Right lobe of liver (tissue), 6 donors: ENCODE measurements at regions not wholly inside any gene's neighbourhood (a gene's known extent, or its start where the extent isn't known, plus 50 kb on each side); places are given as distances from the start of the nearest gene placed in this dataset.

ENCODE experiments used
- ATAC-seq, 4 donors: fragments of 200-7000 bp; cut with Tn5 transposase; one replicate each; pipeline ENCODE4 v1.9.1; 2020; ENCODE audit warnings: mild to moderate bottlenecking in 4 of 4, moderate library complexity in 4 of 4
- DNase-seq, 3 donors: peaks; one replicate each; pipeline ENCODE4 v3.0.0-alpha.2; 2020
- H3K27ac ChIP-seq, 3 donors: fragments of 200-600 bp; one replicate each; pipeline ENCODE4 v1.8.0; 2022
- H3K27me3 ChIP-seq, 2 donors: fragments of 200-600 bp; one replicate each; pipeline ENCODE4 v1.8.0; 2022
- H3K36me3 ChIP-seq, 4 donors: fragments of 200-600 bp; sonication (generic) in 1 of 4; one replicate each; pipeline versions ENCODE4 v1.5.1 to v1.8.0; 2017 to 2022; ENCODE audit warnings: control low read depth in 1 of 4
- H3K4me1 ChIP-seq, 4 donors: fragments of 200-600 bp; sonication (generic) in 1 of 4; one replicate each; pipeline versions ENCODE4 v1.5.1 to v1.8.0; 2017 to 2022; ENCODE audit warnings: control low read depth in 1 of 4
- H3K4me3 ChIP-seq, 3 donors: fragments of 200-600 bp; one replicate each; pipeline ENCODE4 v1.8.0; 2022
- H3K9me3 ChIP-seq, 4 donors: fragments of 200-600 bp; sonication (generic) in 1 of 4; one replicate each; pipeline versions ENCODE4 v1.5.1 to v1.8.0; 2017 to 2022; ENCODE audit warnings: control low read depth in 1 of 4
- CTCF ChIP-seq, 4 donors: fragments of 200-600 bp in 3 of 4; fragments of 450-650 bp in 1 of 4; IDR thresholded peaks; one replicate each; pipeline versions ENCODE4 v1.5.1 to v1.8.0; 2016 to 2022; ENCODE audit warnings: antibody characterized with exemption in 4 of 4, mild to moderate bottlenecking in 2 of 4
- POLR2A ChIP-seq: fragments of 450-650 bp; IDR thresholded peaks from one replicate; pipeline ENCODE4 v1.6.1; 2017; ENCODE audit warnings: antibody characterized with exemption, mild to moderate bottlenecking
- WGBS: methylation state at CpG from one replicate; pipeline ENCODE4 v1.1.6; 2018; ENCODE audit warnings: low coverage, low lambda C conversion rate; ENCODE audit not compliant: insufficient coverage; ENCODE audit errors: missing lambda C conversion rate; 5-methylcytosine and 5-hydroxymethylcytosine counted together
- intact Hi-C, 2 donors: fragments of 100-400 bp; cut with DNase I; formaldehyde crosslinking; loops; one replicate each; pipeline versions ENCODE4 v1.11.2 to v1.14.1; 2022
- donor health status: DM: no; HTN: yes; CAD: no.
- donor health status: DM: no; HTN: no; CAD: no.
- donor health status: DM: no; HTN: no; CAD: no.
- donor health status: DM: no; HTN: yes; CAD: no.
- donor health status: DM: no; HTN: yes; CAD: no.

GRCh38 chr6:74366634-74367033 is 670.6 kb downstream of the CD109 start:
- no peak for ATAC-seq
- WGBS: 83% methylated on average over 1 of the region's 1 CpG
- no peak for TF ChIP-seq POLR2A
- no peak for TF ChIP-seq CTCF (IDR thresholded peaks at IDR 0.05)
- no peak overlapping the region for H3K4me3 ChIP-seq
- no peak for DNase-seq
- no peak overlapping the region for H3K27ac ChIP-seq
- no peaks in the 10 kb centered on the region for H3K9me3 ChIP-seq
- H3K4me1 ChIP-seq: no peaks in the 10 kb centered on the region
- H3K36me3 ChIP-seq: no peaks in the 10 kb centered on the region
- intact Hi-C loops: no loop called here
- H3K27me3 ChIP-seq: no peaks in the 10 kb centered on the region

- ATAC-seq: no peak
- 45% methylated on average over 1 of the region's 1 CpG for WGBS
- intact Hi-C loops: no loop called here
- H3K4me1 ChIP-seq: no peaks in the 10 kb centered on the region
- no peak for DNase-seq
- H3K9me3 ChIP-seq: no peaks in the 10 kb centered on the region
- H3K36me3 ChIP-seq: no peaks in the 10 kb centered on the region
- TF ChIP-seq CTCF (IDR thresholded peaks at IDR 0.05): no peak
- no peak for TF ChIP-seq POLR2A
- H3K4me3 ChIP-seq: no peak overlapping the region
- no peak overlapping the region for H3K27ac ChIP-seq
- H3K27me3 ChIP-seq: no peaks in the 10 kb centered on the region
Observed at GRCh38 chr6:74362391-74362790, 666.4 kb downstream of the CD109 start.

GRCh38 chr6:74357321-74357720 is 661.3 kb downstream of the CD109 start:
- Histone ChIP-seq H3K27ac (no peak overlapping the region), H3K4me1 (no peaks in the 10 kb centered on the region), H3K36me3 (no peaks in the 10 kb centered on the region), H3K9me3 (no peaks in the 10 kb centered on the region), H3K27me3 (no peaks in the 10 kb centered on the region), H3K4me3 (no peak overlapping the region)
- intact Hi-C loops: no loop called here
- no peak for DNase-seq
- WGBS: 57% methylated on average over 4 of the region's 4 CpGs
- TF ChIP-seq POLR2A (no peak), CTCF (IDR thresholded peaks at IDR 0.05) (no peak)
- no peak for ATAC-seq

GRCh38 chr6:74356391-74356790 is 660.4 kb downstream of the CD109 start:
- intact Hi-C loops: no loop called here
- Histone ChIP-seq H3K27ac (no peak overlapping the region), H3K36me3 (no peaks in the 10 kb centered on the region), H3K4me1 (no peaks in the 10 kb centered on the region), H3K4me3 (no peak overlapping the region), H3K9me3 (no peaks in the 10 kb centered on the region), H3K27me3 (no peaks in the 10 kb centered on the region)
- TF ChIP-seq CTCF (IDR thresholded peaks at IDR 0.05) (no peak), POLR2A (no peak)
- no peak for DNase-seq
- ATAC-seq: no peak
- WGBS: 32% methylated on average over 2 of the region's 2 CpGs

- Histone ChIP-seq H3K9me3 (no peaks in the 10 kb centered on the region), H3K27ac (no peak overlapping the region), H3K27me3 (no peaks in the 10 kb centered on the region), H3K4me1 (no peaks in the 10 kb centered on the region), H3K4me3 (no peak overlapping the region), H3K36me3 (no peaks in the 10 kb centered on the region)
- ATAC-seq (no peak), DNase-seq (no peak)
- 39% methylated on average over 4 of the region's 4 CpGs for WGBS
- TF ChIP-seq POLR2A: no peak
- no peak for TF ChIP-seq CTCF (IDR thresholded peaks at IDR 0.05)
- intact Hi-C loops: no loop called here
Observed at GRCh38 chr6:74346936-74347535, 651.0 kb downstream of the CD109 start.
